Epithelial cell of esophagus (primary cell): ENCODE measurements at regions not wholly inside any gene's neighbourhood (a gene's known extent, or its start where the extent isn't known, plus 50 kb on each side); places are given as distances from the start of the nearest gene placed in this dataset.

Experiments
- DNase-seq: peaks from one replicate; pipeline ENCODE4 v3.0.0; 2010; ENCODE audit warnings: low read depth
- H3K4me3 ChIP-seq: 2 replicates; pipeline ENCODE4 v1.5.1; 2011; ENCODE audit warnings: mild to moderate bottlenecking, low read length, control low read depth
- CTCF ChIP-seq: IDR thresholded peaks from 2 replicates; pipeline ENCODE4 v1.5.1; 2011; ENCODE audit warnings: low read depth, mild to moderate bottlenecking, low read length, control low read depth, inconsistent platforms; ENCODE audit not compliant: insufficient read depth; ENCODE audit errors: missing control alignments

GRCh38 chr6:163888030-163888819 is 473.7 kb downstream of the QKI start:
- no peak for TF ChIP-seq CTCF

GRCh38 chr6:163886428-163886827 is 471.9 kb downstream of the QKI start:
- no peak for TF ChIP-seq CTCF
- no peak overlapping the region for H3K4me3 ChIP-seq
- DNase-seq = no peak

More at GRCh38 chr6:163888030-163888819, 473.7 kb downstream of the QKI start:
- H3K4me3 ChIP-seq = no peak overlapping the region
- no peak for DNase-seq

- DNase-seq = no peak
- TF ChIP-seq CTCF = no peak
- no peak overlapping the region for H3K4me3 ChIP-seq
Observed at GRCh38 chr6:163883984-163884383, 469.5 kb downstream of the QKI start.

GRCh38 chr6:163878698-163879097 is 464.2 kb downstream of the QKI start:
- DNase-seq = no peak
- H3K4me3 ChIP-seq = no peak overlapping the region
- TF ChIP-seq CTCF = no peak

- no peak for TF ChIP-seq CTCF
- H3K4me3 ChIP-seq = no peak overlapping the region
- no peak for DNase-seq
Observed at GRCh38 chr6:163877877-163878639, 463.5 kb downstream of the QKI start.

GRCh38 chr6:163876391-163876790 is 461.9 kb downstream of the QKI start:
- no peak for DNase-seq
- no peak overlapping the region for H3K4me3 ChIP-seq
- TF ChIP-seq CTCF = no peak
